ENCODE measurements at regions not wholly inside any gene's neighbourhood (a gene's known extent, or its start where the extent isn't known, plus 50 kb on each side); places are given as distances from the start of the nearest gene placed in this dataset.

DNA sequence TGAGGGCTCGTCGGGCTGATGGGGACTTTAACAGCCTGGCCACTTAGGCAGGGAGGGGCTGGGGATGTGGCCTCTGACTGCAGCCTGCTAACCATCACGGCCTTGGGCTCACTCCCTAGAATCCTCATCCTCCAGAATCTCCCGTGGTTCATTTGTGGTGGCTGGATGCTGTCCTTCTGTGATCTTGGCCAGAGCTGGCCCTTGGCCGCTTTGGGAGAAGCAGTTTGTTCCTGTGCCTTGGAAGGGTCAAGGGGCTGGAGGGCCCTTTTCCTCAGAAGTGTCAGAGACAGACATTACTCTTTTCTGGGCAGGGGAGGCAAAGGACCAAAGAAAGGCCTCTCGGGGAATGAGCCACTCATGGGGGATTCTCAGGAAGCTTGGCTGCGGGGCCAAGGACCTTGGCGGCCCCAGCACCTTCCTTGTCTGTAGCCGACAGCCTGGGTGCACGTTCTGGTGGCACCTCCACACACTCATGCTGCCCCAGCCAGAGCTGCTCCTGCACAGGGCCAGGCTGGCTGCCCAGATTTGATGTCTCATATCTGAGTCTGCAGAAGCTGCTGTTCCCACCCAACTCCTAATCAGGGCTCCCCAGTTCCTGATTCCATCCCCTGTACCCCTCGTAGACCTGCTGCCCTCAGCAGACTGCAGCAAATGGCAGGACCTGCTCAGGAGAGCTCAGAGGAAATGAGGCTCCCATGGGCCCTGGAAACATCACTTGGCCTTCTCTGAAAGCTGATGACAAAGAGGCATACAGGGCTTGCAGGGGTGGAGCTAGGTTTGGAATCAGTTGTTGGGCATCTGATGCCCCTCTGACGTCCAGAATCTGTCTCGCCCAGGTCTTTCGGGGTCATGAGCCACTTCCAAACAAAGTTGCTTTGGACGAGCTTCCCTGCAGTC lies 107.7 kb downstream of the CTTN start (continued):
- TF ChIP-seq CREM (IDR thresholded peaks at IDR 0.05) (no peak), CREM (CRISPR knock-in tag; IDR thresholded peaks at IDR 0.05) (no peak), ARID2 (CRISPR knock-in tag; IDR thresholded peaks at IDR 0.05; ENCODE audit: borderline replicate concordance) (no peak)

DNA sequence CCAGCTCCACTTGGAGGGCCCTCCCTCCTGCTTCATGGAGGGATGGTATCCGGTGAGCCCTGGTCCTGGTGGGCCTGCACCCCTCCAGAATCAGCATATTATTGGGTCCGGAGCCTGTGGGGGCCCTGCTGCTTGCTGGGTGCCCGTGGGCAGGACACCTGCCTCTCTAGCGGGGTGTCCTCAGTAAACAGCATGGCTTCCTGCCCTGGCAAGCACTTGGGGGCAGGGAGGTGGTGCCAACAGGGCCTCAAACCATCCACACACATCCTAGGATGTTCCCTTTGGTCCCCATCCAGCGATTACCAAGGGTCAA lies 108.3 kb downstream of the CTTN start:
- Histone ChIP-seq H4K20me1 (ENCODE audit: insufficient read depth, low read length) (0 out of 2 replicates have a peak, but pooled peaks cover 9% of the 10 kb centered on the region), H3K27ac (ENCODE audit: extremely low read length, insufficient read depth, low read length) (no peak overlapping the region), H3K9ac (ENCODE audit: insufficient read depth, low read depth, low read length) (no peak overlapping the region), H3K79me2 (ENCODE audit: insufficient read depth, low read length) (no peaks in the 10 kb centered on the region), H3K9me3 (ENCODE audit: low read length) (no peaks in the 10 kb centered on the region), H3K4me1 (ENCODE audit: insufficient read depth, low read length) (no peaks in the 10 kb centered on the region), H2AFZ (ENCODE audit: low read length) (no peak overlapping the region), H3K36me3 (replicated peaks in 1 of 2; ENCODE audit: control insufficient read depth in 1 of 2, insufficient read depth in 2 of 2, low read length in 2 of 2) (0 out of 5 replicates have a peak, but pooled peaks cover 3 to 4% of the 10 kb centered on the region in 2 experiments), H3K4me3 (replicated peaks in 1 of 3; ENCODE audit: insufficient read depth in 1 of 3, low read depth in 2 of 3, low read length in 3 of 3) (no peak overlapping the region), H3K4me2 (ENCODE audit: low read depth, low read length) (no peak overlapping the region), H3K27me3 (ENCODE audit: control insufficient read depth in 1 of 2, insufficient read depth in 2 of 2, low read length in 2 of 2) (no peaks in the 10 kb centered on the region)
- ChIA-PET CTCF (ENCODE audit: low intra/inter-chr PET ratio, low total read pairs) (no interaction called here), POLR2A (no interaction called here)
- WGBS (ENCODE audit: low lambda C conversion rate), result 95% methylated on average over 2 of the region's 5 CpGs
- BruUV-seq (replicated peaks), result no TSS peak
- in situ Hi-C loops (cut with HindIII; ENCODE audit: extremely low pct_ligation_motif_present, low pct_unique_long_range_greater_than_20kb), result no loop called here
- TF ChIP-seq RFX5 (IDR thresholded peaks at IDR 0.05; ENCODE audit: low read depth, low read length) (no peak), CEBPB (IDR thresholded peaks at IDR 0.05; ENCODE audit: borderline replicate concordance, low read depth, low read length) (no peak), ZFAT (CRISPR knock-in tag; conservative IDR thresholded peaks at IDR 0.05) (no peak), ZNF317 (CRISPR knock-in tag; IDR thresholded peaks at IDR 0.05) (no peak)
- TF ChIP-seq, protein P1, sequence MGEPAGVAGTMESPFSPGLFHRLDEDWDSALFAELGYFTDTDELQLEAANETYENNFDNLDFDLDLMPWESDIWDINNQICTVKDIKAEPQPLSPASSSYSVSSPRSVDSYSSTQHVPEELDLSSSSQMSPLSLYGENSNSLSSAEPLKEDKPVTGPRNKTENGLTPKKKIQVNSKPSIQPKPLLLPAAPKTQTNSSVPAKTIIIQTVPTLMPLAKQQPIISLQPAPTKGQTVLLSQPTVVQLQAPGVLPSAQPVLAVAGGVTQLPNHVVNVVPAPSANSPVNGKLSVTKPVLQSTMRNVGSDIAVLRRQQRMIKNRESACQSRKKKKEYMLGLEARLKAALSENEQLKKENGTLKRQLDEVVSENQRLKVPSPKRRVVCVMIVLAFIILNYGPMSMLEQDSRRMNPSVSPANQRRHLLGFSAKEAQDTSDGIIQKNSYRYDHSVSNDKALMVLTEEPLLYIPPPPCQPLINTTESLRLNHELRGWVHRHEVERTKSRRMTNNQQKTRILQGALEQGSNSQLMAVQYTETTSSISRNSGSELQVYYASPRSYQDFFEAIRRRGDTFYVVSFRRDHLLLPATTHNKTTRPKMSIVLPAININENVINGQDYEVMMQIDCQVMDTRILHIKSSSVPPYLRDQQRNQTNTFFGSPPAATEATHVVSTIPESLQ (CRISPR knock-in tag; conservative IDR thresholded peaks at IDR 0.05), result no peak
- TF ChIP-seq, protein P2, sequence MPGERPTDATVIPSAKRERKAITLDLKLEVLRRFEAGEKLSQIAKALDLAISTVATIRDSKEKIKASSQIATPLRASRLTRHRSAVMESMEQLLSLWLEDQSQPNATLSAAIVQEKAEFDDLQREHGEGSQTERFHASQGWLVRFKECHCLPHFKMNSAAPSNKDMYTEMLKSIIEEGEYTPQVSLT (CRISPR knock-in tag; IDR thresholded peaks at IDR 0.05; ENCODE audit: borderline replicate concordance, low read depth), result no peak
- TF ChIP-seq, protein P3, sequence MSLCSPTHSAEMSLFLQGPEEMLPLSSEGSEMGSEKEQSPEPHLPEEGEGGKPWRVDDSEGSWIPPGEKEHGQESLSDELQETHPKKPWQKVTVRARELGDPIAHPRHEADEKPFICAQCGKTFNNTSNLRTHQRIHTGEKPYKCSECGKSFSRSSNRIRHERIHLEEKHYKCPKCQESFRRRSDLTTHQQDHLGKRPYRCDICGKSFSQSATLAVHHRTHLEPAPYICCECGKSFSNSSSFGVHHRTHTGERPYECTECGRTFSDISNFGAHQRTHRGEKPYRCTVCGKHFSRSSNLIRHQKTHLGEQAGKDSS (CRISPR knock-in tag; IDR thresholded peaks at IDR 0.05; ENCODE audit: borderline replicate concordance, low read depth), result no peak
- TF ChIP-seq, protein P4, sequence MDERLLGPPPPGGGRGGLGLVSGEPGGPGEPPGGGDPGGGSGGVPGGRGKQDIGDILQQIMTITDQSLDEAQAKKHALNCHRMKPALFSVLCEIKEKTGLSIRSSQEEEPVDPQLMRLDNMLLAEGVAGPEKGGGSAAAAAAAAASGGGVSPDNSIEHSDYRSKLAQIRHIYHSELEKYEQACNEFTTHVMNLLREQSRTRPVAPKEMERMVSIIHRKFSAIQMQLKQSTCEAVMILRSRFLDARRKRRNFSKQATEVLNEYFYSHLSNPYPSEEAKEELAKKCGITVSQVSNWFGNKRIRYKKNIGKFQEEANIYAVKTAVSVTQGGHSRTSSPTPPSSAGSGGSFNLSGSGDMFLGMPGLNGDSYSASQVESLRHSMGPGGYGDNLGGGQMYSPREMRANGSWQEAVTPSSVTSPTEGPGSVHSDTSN (CRISPR knock-in tag; IDR thresholded peaks at IDR 0.05), result no peak
- DNase-seq (ENCODE audit: low spot score), result no peak
- intact Hi-C loops (cut with micrococcal nuclease; ENCODE audit: unreplicated experiment), result no loop called here
- FAIRE-seq, result no peak
- no peak for ATAC-seq
